ENCODE measurements at regions not wholly inside any gene's neighbourhood (a gene's known extent, or its start where the extent isn't known, plus 50 kb on each side); places are given as distances from the start of the nearest gene placed in this dataset.
"Not testable (repeated sequence)": the region's sequence is repeated elsewhere in the genome, so short reads cannot be mapped to it uniquely, and the experiment has no call there.

- not testable (repeated sequence) for DNase-seq
These were observed 319.2 kb downstream of the SPATA31A1 start for GRCh38 chr9:39674437-39675210.

GRCh38 chr9:39675211-39675553 is 319.7 kb downstream of the SPATA31A1 start:
- not testable (repeated sequence) for DNase-seq

GRCh38 chr9:39678534-39679263 is 323.2 kb downstream of the SPATA31A1 start:
- DNase-seq = not testable (repeated sequence)

- not testable (repeated sequence) for DNase-seq
These were observed 325.4 kb downstream of the SPATA31A1 start for GRCh38 chr9:39680694-39681401.

GRCh38 chr9:39728862-39729261 is 373.4 kb downstream of the SPATA31A1 start:
- not testable (repeated sequence) for DNase-seq

GRCh38 chr9:39744898-39745297 is 389.4 kb downstream of the SPATA31A1 start:
- not testable (repeated sequence) for DNase-seq

GRCh38 chr9:39775570-39775969 is 420.1 kb downstream of the SPATA31A1 start:
- not testable (repeated sequence) for DNase-seq

- not testable (repeated sequence) for DNase-seq
These were observed 435.9 kb downstream of the SPATA31A1 start for GRCh38 chr9:39791356-39791755.

GRCh38 chr9:39797935-39798334 is 442.5 kb downstream of the SPATA31A1 start:
- not testable (repeated sequence) for DNase-seq

GRCh38 chr9:39799252-39799651 is 443.8 kb downstream of the SPATA31A1 start:
- DNase-seq = not testable (repeated sequence)

GRCh38 chr9:39802561-39802960 is 447.1 kb downstream of the SPATA31A1 start:
- DNase-seq = not testable (repeated sequence)

- DNase-seq = not testable (repeated sequence)
These were observed 454.1 kb downstream of the SPATA31A1 start for GRCh38 chr9:39809401-39810226.

- DNase-seq = not testable (repeated sequence)
These were observed 454.9 kb downstream of the SPATA31A1 start for GRCh38 chr9:39810401-39810800.

- DNase-seq = not testable (repeated sequence)
These were observed 456.1 kb downstream of the SPATA31A1 start for GRCh38 chr9:39811615-39812014.

GRCh38 chr9:39828457-39828856 is 473.0 kb downstream of the SPATA31A1 start:
- DNase-seq = not testable (repeated sequence)
